T-cell (primary cell): ENCODE measurements at regions not wholly inside any gene's neighbourhood (a gene's known extent, or its start where the extent isn't known, plus 50 kb on each side); places are given as distances from the start of the nearest gene placed in this dataset.

ENCODE experiments used
- ATAC-seq, 4 experiments: fragments of 200-7000 bp in 3 of 4; fragments of 150-1000 bp in 1 of 4; cut with Tn5 transposase; replicated peaks in 1 of 4; 1 replicate in 3 of 4; 2 replicates in 1 of 4; pipeline ENCODE4 v1.10.0; 2021; ENCODE audit warnings: moderate library complexity in 3 of 4, mild to moderate bottlenecking in 2 of 4, moderate number of reproducible peaks in 1 of 4
- CTCF ChIA-PET, 2 donors: fragments of 300-600 bp; sonication (Branson Sonifier 250); formaldehyde crosslinking; loops; one replicate each; lab custom pipeline; 2022; ENCODE audit warnings: antibody characterized with exemption in 2 of 2; lab: Charles Lee
- POLR2A ChIA-PET, 2 donors: fragments of 300-600 bp; sonication (Branson Sonifier 250); formaldehyde crosslinking; loops; one replicate each; lab custom pipeline; 2022; ENCODE audit warnings: antibody characterized with exemption in 2 of 2; lab: Charles Lee
- DNase-seq, 35 experiments: peaks; one replicate each; pipeline versions ENCODE4 v3.0.0 to v3.0.0-alpha.2; 2013 to 2023
- H3K27ac ChIP-seq: one replicate; pipeline ENCODE4 v1.5.1; 2013; ENCODE audit warnings: low read length
- H3K27me3 ChIP-seq, 2 experiments: replicated peaks in 1 of 2; 1 replicate in 1 of 2; 2 replicates in 1 of 2; pipeline versions ENCODE4 v1.6.1 to v1.7.0; 2013; ENCODE audit warnings: low read length in 1 of 2, mixed read lengths in 1 of 2; ENCODE audit not compliant: control insufficient read depth in 2 of 2, insufficient read depth in 2 of 2; ENCODE audit errors: extremely low read depth in 1 of 2
- H3K36me3 ChIP-seq, 2 donors: 1 replicate in 1 of 2; 2 replicates in 1 of 2; pipeline versions ENCODE4 v1.6.1 to v1.7.0; 2013; ENCODE audit warnings: low read length in 1 of 2; ENCODE audit not compliant: control insufficient read depth in 2 of 2, insufficient read depth in 1 of 2; ENCODE audit errors: extremely low read depth in 1 of 2
- H3K4me1 ChIP-seq, 2 experiments: 1 replicate in 1 of 2; 2 replicates in 1 of 2; pipeline versions ENCODE4 v1.6.1 to v1.7.0; 2013; ENCODE audit warnings: low read length in 2 of 2, mixed read lengths in 1 of 2; ENCODE audit not compliant: insufficient read depth in 2 of 2, control insufficient read depth in 1 of 2; ENCODE audit errors: extremely low read depth in 1 of 2
- H3K4me3 ChIP-seq, 2 donors: 1 replicate in 1 of 2; 2 replicates in 1 of 2; pipeline versions ENCODE4 v1.5.1 to v1.7.0; 2013; ENCODE audit warnings: mild to moderate bottlenecking in 2 of 2, low read length in 1 of 2, moderate library complexity in 1 of 2; ENCODE audit not compliant: control insufficient read depth in 1 of 2; ENCODE audit errors: extremely low read depth in 1 of 2
- H3K9me3 ChIP-seq: 2 replicates; pipeline ENCODE4 v1.7.0; 2013
- H3K27ac Mint-ChIP-seq, 2 donors: one replicate each; pipeline ENCODE4 v1.8.0; 2020 to 2021; ENCODE audit warnings: mild to moderate bottlenecking in 2 of 2, mixed read lengths in 2 of 2
- H3K27me3 Mint-ChIP-seq, 2 donors: one replicate each; pipeline ENCODE4 v1.8.0; 2021 to 2022; ENCODE audit warnings: mixed read lengths in 2 of 2
- H3K36me3 Mint-ChIP-seq: one replicate; pipeline ENCODE4 v1.8.0; 2021; ENCODE audit warnings: mixed read lengths
- H3K4me1 Mint-ChIP-seq, 3 donors: one replicate each; pipeline ENCODE4 v1.8.0; 2020 to 2022; ENCODE audit warnings: mixed read lengths in 3 of 3, mild to moderate bottlenecking in 1 of 3
- H3K4me3 Mint-ChIP-seq, 3 donors: one replicate each; pipeline ENCODE4 v1.8.0; 2020 to 2022; ENCODE audit warnings: mild to moderate bottlenecking in 3 of 3, mixed read lengths in 3 of 3, moderate library complexity in 3 of 3
- H3K9me3 Mint-ChIP-seq, 3 donors: one replicate each; pipeline ENCODE4 v1.8.0; 2020 to 2022; ENCODE audit warnings: mixed read lengths in 3 of 3
- WGBS: methylation state at CpG from one replicate; pipeline ENCODE4 v1.1.5; 2013; ENCODE audit warnings: missing lambda C conversion rate; ENCODE audit not compliant: insufficient coverage; 5-methylcytosine and 5-hydroxymethylcytosine counted together

GRCh38 chr2:16315908-16316307 is 349.7 kb downstream of the CYRIA start:
- Histone ChIP-seq H3K9me3 (no peaks in the 10 kb centered on the region), H3K4me1 (no peaks in the 10 kb centered on the region), H3K36me3 (no peaks in the 10 kb centered on the region), H3K4me3 (no peak overlapping the region), H3K27me3 (peaks cover 0 to 7% of the 10 kb centered on the region in 2 experiments), H3K27ac (no peak overlapping the region)
- H3K27me3 Mint-ChIP-seq, result peaks cover 0 to 2% of the 10 kb centered on the region in 2 donors
- H3K27ac Mint-ChIP-seq, result no peak overlapping the region
- no peaks in the 10 kb centered on the region for H3K4me1 Mint-ChIP-seq
- H3K9me3 Mint-ChIP-seq, result no peaks in the 10 kb centered on the region
- DNase-seq (no peak), ATAC-seq (no peak)
- ChIA-PET CTCF (no interaction called here), POLR2A (no interaction called here)
- 78% methylated on average over 8 of the region's 9 CpGs for WGBS
- no peaks in the 10 kb centered on the region for H3K36me3 Mint-ChIP-seq
- no peak overlapping the region for H3K4me3 Mint-ChIP-seq

- 44% methylated on average over 5 of the region's 5 CpGs for WGBS
- Histone ChIP-seq H3K4me1 (no peaks in the 10 kb centered on the region), H3K27me3 (peaks cover 0 to 7% of the 10 kb centered on the region in 2 experiments), H3K36me3 (no peaks in the 10 kb centered on the region), H3K4me3 (no peak overlapping the region), H3K9me3 (no peaks in the 10 kb centered on the region), H3K27ac (no peak overlapping the region)
- no peak overlapping the region for H3K4me3 Mint-ChIP-seq
- ATAC-seq (no peak), DNase-seq (no peak)
- H3K36me3 Mint-ChIP-seq, result no peaks in the 10 kb centered on the region
- no peaks in the 10 kb centered on the region for H3K4me1 Mint-ChIP-seq
- no peaks in the 10 kb centered on the region for H3K9me3 Mint-ChIP-seq
- POLR2A ChIA-PET, result no interaction called here
- H3K27ac Mint-ChIP-seq, result no peak overlapping the region
- CTCF ChIA-PET, result interaction anchor here in 1 of 2 donors (0.5 kb wide), 1 partner anchor 346 kb away, joined by 9 read pairs; no protein-coding TSS in a partner anchor
- peaks cover 0 to 2% of the 10 kb centered on the region in 2 donors for H3K27me3 Mint-ChIP-seq
Measured at GRCh38 chr2:16315458-16315835, 350.2 kb downstream of the CYRIA start.

GRCh38 chr2:16314691-16315457 is 350.8 kb downstream of the CYRIA start:
- Histone ChIP-seq H3K27ac (no peak overlapping the region), H3K4me3 (no peak overlapping the region), H3K36me3 (no peaks in the 10 kb centered on the region), H3K4me1 (no peaks in the 10 kb centered on the region), H3K9me3 (no peaks in the 10 kb centered on the region), H3K27me3 (peaks cover 0 to 7% of the 10 kb centered on the region in 2 experiments)
- 75% methylated on average over 6 of the region's 8 CpGs for WGBS
- H3K27me3 Mint-ChIP-seq, result peaks cover 0 to 2% of the 10 kb centered on the region in 2 donors
- no peaks in the 10 kb centered on the region for H3K4me1 Mint-ChIP-seq
- DNase-seq (no peak), ATAC-seq (no peak)
- H3K4me3 Mint-ChIP-seq, result no peak overlapping the region
- H3K27ac Mint-ChIP-seq, result no peak overlapping the region
- no peaks in the 10 kb centered on the region for H3K9me3 Mint-ChIP-seq
- ChIA-PET POLR2A (no interaction called here), CTCF (interaction anchor here in 1 of 2 donors (0.5 kb wide), 1 partner anchor 345 kb away, joined by 9 read pairs; no protein-coding TSS in a partner anchor)
- no peaks in the 10 kb centered on the region for H3K36me3 Mint-ChIP-seq

DNA sequence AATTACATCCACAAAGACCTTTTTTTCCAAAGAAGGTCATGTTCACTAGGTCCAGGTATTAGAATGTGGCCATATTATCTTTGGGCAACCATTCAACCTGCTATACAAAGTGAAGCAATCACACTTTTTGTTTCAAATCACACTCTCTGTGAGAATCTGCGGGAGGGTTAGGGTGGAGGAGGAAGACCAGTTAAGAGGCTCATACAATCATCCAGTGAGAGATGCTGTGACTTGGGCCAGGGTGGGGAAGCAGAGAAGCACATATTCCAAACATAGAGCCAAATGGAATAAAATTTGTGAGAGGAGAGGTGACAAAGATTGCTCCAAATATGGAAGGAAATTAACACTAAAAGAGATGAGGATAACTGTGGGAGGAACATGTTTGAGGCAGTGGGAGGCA is 351.6 kb downstream of the CYRIA start:
- Histone ChIP-seq H3K27ac (no peak overlapping the region), H3K4me1 (no peaks in the 10 kb centered on the region), H3K27me3 (peaks cover 0 to 5% of the 10 kb centered on the region in 2 experiments), H3K9me3 (no peaks in the 10 kb centered on the region), H3K36me3 (no peaks in the 10 kb centered on the region), H3K4me3 (no peak overlapping the region)
- Mint-ChIP-seq H3K27ac (no peak overlapping the region), H3K4me3 (no peak overlapping the region), H3K4me1 (no peaks in the 10 kb centered on the region), H3K36me3 (no peaks in the 10 kb centered on the region), H3K9me3 (no peaks in the 10 kb centered on the region), H3K27me3 (peaks cover 0 to 2% of the 10 kb centered on the region in 2 donors)
- POLR2A ChIA-PET, result no interaction called here
- ATAC-seq (no peak), DNase-seq (no peak)
- CTCF ChIA-PET, result no interaction called here
- no CpG with 5 or more reads among the region's 1 CpG for WGBS

DNA sequence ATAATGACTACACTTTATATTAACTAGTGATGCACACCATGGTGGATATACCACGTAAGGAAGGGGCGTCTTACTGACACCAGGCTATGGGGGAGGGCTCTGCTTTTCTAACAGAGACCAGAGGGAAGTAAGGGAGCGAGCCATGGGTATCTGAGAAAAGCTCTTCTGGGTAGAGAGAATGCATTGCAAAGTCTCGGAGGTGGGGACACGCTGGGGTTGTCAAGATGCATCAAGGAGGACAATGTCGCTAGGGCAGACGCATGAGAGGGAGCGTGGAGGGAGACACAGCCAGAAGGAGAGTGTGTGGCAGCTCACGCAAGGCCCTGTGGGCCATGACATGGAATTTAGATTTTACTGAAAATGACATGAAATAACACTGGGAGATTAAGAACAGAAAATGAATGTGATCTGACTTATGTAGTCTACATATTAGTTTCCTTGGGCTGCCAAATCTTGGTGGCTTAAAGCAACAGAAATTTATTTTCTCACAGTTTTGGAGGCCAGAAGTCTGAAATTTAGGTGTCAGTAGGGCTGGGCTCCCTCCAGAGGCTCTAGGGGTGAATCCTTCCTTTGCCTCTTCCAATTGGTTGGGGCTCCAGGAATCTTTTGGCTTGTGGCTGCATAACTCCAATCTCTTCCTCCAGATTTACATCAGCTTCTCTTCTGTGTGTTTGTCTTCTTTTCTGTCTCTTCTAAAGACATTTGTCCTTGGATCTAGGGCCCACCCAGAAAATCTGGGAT is 352.2 kb downstream of the CYRIA start:
- Mint-ChIP-seq H3K4me3 (no peak overlapping the region), H3K4me1 (no peaks in the 10 kb centered on the region), H3K9me3 (no peaks in the 10 kb centered on the region), H3K36me3 (no peaks in the 10 kb centered on the region), H3K27ac (no peak overlapping the region), H3K27me3 (peaks cover 0 to 2% of the 10 kb centered on the region in 2 donors)
- POLR2A ChIA-PET, result no interaction called here
- CTCF ChIA-PET, result no interaction called here
- Histone ChIP-seq H3K9me3 (no peaks in the 10 kb centered on the region), H3K4me1 (no peaks in the 10 kb centered on the region), H3K27ac (no peak overlapping the region), H3K4me3 (no peak overlapping the region), H3K27me3 (peaks cover 0 to 3% of the 10 kb centered on the region in 2 experiments), H3K36me3 (no peaks in the 10 kb centered on the region)
- no peak for ATAC-seq
- 85% methylated on average over 7 of the region's 9 CpGs for WGBS
- DNase-seq, result no peak

- no peaks in the 10 kb centered on the region for H3K9me3 Mint-ChIP-seq
- no peaks in the 10 kb centered on the region for H3K4me1 Mint-ChIP-seq
- Histone ChIP-seq H3K36me3 (no peaks in the 10 kb centered on the region), H3K9me3 (no peaks in the 10 kb centered on the region), H3K27ac (no peak overlapping the region), H3K4me3 (no peak overlapping the region), H3K4me1 (no peaks in the 10 kb centered on the region), H3K27me3 (peaks cover 0 to 3% of the 10 kb centered on the region in 2 experiments)
- ChIA-PET POLR2A (no interaction called here), CTCF (no interaction called here)
- H3K27ac Mint-ChIP-seq, result no peak overlapping the region
- ATAC-seq, result no peak
- no peak for DNase-seq
- peaks cover 0 to 2% of the 10 kb centered on the region in 2 donors for H3K27me3 Mint-ChIP-seq
- H3K36me3 Mint-ChIP-seq, result no peaks in the 10 kb centered on the region
- whole genome bisulfite sequencing, result 71% methylated on average over 1 of the region's 2 CpGs
- no peak overlapping the region for H3K4me3 Mint-ChIP-seq
Measured at GRCh38 chr2:16312771-16313170, 352.9 kb downstream of the CYRIA start.
